ENCODE measurements at regions not wholly inside any gene's neighbourhood (a gene's known extent, or its start where the extent isn't known, plus 50 kb on each side); places are given as distances from the start of the nearest gene placed in this dataset.
A peak's percentile ranks its signal among the peaks of the same experiment; 100 is the strongest.

DNA sequence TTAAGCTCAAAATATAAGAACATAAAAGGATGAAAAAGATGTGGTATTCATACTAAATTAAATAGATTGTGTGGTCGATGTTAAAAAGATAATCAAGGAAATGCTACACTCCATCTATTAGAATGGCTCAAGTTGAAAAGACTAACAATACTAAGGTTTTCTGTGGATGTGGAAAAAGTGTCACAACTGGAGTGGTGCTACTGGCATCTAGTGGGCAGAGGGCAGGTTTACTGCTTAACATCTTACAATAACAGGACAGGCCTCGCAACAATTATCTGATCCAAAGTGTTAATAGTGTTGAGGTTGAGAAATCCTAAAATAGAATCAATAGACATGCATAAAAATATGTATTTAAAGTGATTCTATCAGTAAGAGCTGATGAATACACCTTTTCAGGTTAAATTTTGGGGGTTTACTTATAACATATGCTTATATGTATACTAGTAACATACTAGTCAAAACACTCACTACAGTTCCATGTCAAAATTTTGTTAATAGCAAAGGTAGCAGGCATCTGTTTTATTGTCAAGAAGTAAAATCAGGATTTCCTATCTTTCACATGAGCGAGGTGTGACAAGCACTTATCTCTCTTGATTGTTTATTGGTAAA, 91.5 kb upstream of the TMEFF2 start:
- DNase-seq, result peak; percentile 5 to 76 (median 28)

DNA sequence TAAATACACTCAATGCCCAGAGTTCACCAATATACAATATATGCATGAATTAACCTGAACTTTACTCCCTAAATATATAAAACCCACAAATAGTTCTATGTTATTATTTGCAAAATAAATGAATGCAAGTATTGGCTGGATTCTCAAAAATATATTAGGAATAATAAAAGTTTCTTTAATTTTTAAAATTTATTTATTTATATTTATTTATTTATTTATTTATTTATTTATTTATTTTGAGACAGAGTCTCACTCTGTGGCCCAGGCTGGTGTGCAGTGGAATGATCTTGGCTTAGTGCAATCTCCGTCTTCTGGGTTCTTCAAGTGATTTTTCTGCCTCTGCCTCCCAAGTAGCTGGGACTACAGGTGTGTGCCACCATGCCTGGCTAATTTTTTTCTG, 88.7 kb upstream of the TMEFF2 start:
- no peak for DNase-seq

- no peak for DNase-seq
These were observed 84.0 kb upstream of the TMEFF2 start for GRCh38 chr2:192278701-192279100.

GRCh38 chr2:192277494-192278109, 82.9 kb upstream of the TMEFF2 start:
- DNase-seq, result no peak

GRCh38 chr2:192275632-192276031, 80.9 kb upstream of the TMEFF2 start:
- no peak for DNase-seq

DNA sequence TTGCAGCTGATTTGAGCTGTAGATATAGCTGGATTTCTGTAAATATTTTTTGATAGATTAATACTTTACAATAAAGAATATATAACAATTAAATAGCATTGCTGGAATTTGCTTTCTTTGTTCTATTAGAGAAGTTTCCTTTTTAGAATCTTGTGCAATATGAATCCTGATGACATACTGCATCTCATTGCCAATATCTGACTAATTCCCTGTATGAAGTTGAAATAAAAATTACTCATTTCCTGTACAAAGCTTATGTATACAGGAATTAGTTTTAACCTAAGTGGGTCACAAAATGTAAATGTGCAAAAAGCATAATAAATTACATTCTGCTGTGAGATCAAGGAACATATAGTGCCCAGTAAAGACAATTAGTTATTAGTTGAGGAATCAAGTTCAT, 72.8 kb upstream of the TMEFF2 start:
- no peak for DNase-seq

GRCh38 chr2:192265751-192266150, 71.0 kb upstream of the TMEFF2 start:
- no peak for DNase-seq

DNA sequence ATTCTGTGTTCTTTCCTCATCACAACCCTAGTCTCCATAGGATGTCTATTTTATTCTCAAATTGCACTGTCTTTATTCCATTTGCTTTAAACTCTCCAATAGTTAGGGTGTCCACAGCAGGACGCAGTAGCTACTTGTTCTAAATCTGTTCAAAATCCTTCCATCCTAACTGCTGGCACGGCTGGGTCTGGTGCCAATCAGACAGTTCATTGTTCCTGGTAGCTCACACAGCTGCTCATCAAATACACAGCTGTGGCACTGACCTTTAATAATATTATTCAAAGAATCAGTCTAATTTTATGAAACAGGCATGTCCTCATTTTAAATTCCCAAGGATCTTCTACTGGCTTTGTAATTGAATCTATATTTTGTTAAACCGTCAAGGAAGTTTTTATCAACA, 59.7 kb upstream of the TMEFF2 start:
- peak in 1 of 3 experiments; percentile 8 for DNase-seq

DNA sequence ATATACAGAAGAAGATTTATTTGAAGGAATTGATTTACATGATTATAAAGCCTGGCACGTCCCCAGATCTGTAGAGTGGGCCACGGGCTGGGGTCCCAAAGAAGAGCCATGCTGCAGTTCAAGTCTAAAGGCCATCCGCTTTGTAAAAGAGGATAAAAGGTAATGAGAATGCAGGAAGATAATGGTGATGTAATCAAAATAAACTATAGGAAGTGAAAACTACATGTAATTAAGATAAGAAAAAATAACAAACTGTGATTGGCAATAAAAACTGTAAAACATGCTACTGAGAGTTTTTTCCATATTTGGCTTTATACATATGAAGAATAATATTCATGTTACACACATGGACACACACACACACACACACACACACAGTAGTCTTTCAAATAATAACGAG, 59.0 kb upstream of the TMEFF2 start:
- no peak for DNase-seq

DNA sequence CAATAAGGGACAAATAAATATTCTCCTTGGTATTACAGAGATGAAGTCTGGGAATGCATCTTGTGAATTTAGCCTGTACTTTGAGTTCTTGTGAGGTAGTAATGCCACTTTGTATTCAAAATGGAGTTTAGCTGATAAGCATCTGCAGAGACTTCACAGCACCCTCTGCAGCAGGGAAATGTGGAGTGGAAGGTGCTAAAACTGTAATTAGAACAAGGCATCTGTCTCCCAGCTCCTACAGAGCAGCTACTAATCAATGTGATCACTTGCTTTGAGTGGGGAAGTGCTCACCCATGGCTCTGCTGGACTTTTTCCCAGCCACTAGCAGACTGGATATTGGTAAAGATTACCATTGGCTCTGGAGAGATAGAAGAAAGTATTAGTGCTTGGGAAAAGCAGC, 56.2 kb upstream of the TMEFF2 start:
- peak in 1 of 3 experiments; percentile 16 for DNase-seq

DNA sequence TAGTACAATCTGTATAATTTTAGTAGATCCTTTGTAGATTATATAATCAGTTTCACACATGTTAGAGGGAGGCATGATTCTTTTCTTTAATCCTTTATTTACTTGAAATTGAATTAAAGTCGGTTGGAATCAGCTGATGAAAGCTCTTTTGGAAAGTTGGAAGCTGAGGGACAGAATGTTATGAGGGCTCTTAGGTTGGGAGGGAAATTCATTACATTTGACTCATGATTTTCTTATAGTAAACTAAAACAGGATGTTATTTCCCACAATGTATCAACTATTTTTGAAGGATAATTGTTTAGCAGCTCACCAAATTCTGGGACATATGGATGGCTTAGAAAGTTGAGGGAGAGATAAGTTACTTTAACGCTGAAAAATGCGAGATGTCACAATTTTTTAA, 52.7 kb upstream of the TMEFF2 start:
- DNase-seq, result no peak

- no peak for DNase-seq
These were observed 51.6 kb upstream of the TMEFF2 start for GRCh38 chr2:192246297-192246696.

DNA sequence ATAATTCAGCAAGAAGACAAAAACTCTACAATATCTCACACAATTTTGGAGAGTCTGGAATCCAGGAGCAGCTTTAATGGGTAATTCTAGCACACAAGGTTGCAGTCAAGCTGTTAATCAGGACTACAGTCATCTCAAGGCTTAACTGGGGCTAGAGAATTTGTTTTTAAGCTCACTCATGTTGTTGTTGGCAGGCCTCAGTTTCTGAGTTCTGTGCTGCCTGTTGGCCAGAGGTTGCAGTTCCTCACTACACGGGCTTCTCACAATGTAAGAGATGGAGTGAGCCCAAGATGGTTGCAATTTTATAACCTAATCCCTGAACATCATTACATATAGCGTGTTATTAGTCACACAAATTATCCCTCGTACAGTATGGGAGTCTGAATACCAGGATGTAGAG, 50.6 kb upstream of the TMEFF2 start:
- DNase-seq, result no peak

All from NCI-H1417 (cell line).